ENCODE measurements at regions not wholly inside any gene's neighbourhood (a gene's known extent, or its start where the extent isn't known, plus 50 kb on each side); places are given as distances from the start of the nearest gene placed in this dataset.

DNA sequence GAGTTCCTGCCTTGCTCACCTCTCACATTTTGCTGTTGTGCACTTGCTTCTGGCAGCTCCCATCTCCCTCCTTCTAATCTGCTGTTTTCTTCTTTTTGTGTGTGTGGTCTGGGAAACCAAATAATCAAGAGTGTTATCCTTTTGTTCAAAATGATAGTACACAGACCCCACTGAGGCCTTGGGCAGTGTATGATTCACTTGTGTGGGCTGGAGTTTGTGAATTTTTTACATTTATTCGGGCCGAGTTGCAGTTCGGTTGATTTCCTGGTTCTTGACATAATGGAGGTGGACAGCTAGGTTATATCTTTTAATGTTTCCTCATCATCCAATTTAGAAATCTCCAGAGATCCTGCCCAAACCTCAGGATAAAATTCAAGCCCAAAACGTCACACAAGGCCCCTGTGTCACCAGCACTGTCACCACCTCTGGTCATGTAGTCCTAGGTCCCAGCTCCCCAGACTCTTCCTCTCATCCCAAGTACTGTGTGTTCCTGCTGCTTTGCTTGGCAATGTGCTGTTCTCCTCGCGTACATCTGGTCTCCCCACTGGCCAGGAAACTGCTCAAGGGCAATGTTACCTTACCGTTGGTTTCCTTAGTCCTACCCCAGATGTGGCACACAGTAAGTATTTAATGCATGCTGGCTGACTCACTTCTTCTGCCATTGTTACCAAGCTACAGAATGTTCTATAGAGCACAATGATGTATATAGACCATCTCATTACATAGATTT is 55.7 kb upstream of the PHACTR2 start:
- no peak for DNase-seq

DNA sequence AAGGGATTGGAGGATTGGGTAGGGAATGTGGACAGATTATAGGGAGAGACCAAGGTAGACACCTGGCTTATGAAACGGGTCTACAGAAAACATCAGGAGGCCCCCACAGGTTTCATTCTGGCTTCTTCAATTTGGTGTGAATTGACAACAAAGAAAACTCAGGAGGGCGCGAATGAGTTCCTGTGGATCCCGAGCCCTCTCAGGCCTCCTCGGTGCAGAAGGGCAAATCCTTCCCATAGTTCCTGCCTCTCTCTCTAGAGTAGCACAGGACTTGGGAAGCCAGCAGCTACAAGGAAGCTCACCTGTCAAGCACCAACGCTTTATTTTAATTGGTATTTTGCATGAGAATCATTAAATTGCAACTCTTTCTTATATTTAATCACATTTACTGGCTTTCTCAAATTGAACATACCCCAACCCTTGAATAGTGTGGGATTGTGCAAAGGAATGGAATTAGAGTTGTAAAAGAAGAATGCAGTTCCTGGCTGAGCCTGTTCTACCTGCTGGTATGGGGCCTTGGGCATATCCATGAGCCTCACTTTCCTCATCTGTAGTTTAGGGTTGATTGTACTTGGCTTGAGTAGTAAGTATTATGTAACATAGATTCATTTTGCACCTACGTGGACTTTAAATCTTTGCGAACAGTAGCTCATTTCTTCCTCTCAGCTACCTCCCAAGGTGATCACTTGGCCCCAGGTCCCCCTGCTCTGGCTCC is 56.4 kb upstream of the PHACTR2 start:
- DNase-seq, result no peak

DNA sequence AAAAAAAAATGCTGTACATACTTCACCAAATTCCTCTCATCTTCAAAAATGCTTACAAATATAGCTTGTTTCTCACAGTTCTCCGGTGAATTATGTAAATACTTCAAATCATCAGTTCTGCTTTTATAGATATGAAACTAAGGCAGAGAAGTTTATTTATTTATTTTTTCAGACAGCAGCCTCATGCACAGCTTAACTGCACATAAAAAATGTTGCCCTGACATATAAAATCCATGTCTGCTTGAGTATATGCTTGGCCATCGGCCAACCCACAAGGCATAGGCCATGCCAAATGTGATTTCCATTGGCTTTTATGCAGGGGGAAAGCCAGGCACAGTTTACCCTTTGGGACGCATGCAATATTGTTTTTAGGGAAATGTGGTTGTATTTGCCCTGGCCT is 57.3 kb upstream of the PHACTR2 start:
- DNase-seq, result no peak

DNA sequence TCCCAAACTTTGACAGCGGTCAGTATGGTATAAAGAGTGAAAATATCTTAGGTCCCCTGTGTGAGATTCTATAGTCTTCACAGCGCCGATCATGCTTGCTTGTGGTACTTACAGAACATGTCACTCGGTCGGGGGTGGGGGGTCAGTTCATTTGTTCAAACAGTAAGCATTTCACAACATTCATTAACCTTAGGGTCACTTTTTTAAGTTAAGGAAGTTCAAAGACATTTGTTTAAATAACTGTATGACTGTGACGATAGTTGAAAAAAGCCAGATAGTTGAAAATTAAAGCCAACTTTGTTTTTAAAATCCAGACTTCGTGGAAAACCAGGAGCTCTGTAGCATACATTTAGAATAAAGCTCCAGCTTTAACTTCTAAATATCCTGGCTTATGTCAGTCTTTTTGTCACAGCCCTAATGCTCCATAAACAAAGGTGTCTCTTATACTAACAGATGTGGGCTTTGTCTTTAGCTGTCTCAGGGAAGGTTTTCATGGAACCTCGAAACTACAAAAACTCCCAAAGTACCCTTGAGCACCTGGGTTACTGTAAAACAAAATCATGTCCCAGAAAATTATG is 57.9 kb upstream of the PHACTR2 start:
- DNase-seq, result no peak

DNA sequence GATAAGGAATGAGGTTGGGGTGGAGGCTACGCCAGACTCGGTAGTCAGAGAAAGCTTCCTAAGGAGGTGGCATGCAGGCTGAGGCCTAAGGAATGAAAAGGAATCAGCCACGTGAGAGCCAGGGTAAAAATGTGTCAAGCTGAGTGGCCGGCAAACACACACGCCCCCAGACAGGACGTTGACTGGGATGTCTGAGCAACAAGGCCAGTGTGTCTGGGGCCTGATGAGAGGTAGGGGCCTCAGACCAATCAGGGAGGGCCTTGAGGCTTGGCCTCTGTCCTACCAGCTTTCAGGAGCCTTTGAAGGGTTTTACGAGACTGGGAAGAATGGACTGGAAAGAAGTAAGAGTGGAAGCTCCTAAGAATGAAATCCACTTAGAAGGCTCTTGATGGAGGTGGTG is 61.0 kb upstream of the PHACTR2 start:
- no peak for DNase-seq

DNA sequence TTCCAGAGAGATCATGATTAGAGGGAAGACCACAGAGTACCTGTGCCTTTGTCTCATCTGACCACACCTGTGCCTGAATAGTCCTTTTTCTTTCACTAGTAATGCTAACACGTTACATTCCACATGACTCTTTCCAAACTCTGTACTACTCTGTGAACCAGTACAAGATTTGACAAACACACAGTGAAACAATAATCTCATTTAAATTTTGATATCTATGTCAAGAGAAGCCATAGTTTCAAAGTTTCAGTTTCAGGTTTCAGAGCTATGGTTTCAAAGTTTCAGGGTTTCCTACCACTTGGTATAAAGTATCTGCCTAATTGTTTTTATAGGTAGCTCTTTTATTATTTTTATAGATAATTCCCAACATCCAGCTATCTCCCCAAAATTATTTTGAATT is 62.0 kb upstream of the PHACTR2 start:
- DNase-seq, result no peak

DNA sequence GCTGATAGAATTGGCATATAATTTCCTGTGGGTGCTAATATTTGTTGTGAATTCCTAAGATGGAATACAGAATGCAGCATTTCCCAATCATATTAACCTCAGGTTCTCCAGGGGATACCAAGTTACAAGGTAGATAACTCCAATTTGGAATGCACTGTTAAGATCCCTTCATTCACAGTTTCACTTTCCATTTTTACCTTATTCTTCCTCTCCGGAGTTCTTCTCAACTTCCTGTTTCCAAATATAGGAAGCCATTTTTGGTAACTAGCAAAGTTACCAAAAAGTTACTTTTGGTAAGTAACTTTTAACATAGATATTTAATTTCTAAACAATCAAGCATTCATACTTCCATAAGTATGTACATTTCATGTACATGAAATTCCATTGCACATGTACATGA is 63.5 kb upstream of the PHACTR2 start:
- DNase-seq, result no peak

DNA sequence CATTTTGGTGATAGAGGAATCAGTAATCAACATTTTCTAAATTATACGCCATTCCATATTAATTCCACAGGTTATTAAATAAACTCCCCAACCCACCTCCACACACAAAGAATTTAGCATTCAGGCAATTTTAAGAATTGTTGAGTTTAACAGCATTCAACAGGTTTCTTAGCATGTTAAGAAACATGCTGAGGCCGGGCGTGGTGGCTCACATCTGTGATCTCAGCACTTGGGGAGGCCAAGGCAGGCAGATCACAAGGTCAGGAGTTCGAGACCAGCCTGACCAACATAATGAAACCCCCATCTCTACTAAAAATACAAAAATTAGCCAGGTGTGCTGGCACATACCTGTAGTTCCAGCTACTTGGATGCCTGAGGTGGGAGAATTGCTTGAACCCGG is 64.0 kb upstream of the PHACTR2 start:
- no peak for DNase-seq

DNA sequence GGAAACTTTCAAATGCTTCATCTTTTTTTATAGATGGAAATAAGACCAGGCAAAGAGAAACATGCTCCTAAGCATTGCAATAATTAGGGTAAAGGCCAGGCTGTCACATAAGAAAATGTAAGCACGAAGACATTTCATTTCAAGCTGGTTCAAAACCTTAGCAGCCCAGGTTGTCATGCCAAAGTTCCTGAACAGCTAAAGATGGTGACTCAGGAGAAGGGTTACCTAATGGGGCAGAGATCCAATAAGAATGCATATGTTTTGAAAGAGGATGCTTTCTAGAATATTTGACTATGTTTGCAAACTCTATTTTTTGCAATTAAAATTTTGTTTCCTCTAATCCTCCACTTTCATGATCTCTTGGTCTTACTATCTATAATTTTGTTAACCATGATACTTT is 65.6 kb upstream of the PHACTR2 start:
- no peak for DNase-seq

DNA sequence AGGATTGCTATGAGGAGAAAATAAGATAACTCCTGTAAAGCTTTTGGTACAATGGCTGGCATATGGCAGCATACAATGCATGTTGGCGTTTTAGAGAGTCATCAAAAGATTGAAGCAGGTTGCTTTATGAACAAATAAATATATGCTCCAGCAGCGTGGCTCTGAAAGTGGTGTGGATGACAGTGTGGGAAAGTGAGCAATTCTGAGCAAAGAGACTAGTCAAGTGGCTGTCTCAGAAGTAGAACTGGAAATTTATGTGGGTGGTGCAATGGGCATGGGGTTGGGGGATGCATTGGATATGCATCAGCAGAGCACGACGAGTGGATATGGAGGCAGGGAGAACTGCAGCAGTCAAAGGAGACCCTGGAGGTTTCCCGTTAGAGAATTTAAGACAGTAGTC is 66.2 kb upstream of the PHACTR2 start:
- no peak for DNase-seq

DNA sequence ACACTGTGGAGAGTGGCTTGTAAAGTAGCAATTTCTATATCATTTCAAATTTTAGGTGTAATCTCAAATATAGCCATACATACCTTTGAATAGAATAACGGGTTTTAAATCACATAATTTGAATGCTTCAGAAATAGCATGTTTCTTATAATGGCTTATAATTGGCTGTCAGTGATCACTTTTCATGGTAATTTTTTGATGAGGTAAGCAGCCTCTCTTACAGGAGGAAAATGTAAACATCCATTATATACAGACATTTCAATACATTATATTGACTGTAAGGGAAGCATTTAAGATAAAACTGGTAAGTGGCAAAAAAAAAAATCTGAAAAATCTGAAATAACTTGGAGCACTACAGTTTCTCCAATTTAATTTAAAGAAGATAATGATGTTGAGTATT is 67.8 kb upstream of the PHACTR2 start:
- no peak for DNase-seq

DNA sequence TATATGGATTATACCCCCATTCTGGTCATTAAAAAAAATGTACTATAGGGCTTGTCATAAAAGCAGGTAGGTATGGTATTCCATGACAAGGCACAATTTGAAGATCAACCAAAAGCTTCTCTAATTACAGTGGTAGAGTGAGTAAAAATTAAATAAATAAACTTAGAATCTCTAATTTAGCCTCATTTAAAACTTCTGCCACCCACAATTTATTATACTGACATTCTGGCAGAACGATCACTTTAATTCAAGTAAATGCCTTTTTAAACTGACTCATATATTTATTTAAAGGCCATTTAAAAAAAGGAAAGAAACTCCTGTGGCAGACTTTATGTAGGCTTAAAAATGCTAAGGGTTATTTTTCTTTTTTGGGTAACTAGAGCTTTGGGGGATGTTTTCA is 68.3 kb upstream of the PHACTR2 start:
- no peak for DNase-seq

DNA sequence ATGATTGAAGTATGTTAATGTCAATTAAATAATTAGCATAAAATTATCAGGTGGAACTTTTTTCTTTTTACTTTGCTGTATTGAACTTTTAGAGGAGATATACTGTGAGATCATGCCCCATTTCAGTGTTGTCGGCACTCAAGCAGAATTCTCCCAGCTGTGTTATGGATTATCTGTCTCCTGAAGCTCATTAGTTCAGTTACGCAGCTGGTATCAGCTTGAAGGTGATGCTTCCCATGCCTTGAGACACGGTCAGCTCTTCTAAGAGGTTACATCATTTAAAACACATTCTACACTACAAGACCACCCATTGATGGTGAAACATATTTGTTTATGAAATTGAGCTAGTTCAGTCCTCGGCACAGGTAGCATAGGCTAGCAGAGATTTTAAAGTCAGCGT is 68.9 kb upstream of the PHACTR2 start:
- no peak for DNase-seq

DNA sequence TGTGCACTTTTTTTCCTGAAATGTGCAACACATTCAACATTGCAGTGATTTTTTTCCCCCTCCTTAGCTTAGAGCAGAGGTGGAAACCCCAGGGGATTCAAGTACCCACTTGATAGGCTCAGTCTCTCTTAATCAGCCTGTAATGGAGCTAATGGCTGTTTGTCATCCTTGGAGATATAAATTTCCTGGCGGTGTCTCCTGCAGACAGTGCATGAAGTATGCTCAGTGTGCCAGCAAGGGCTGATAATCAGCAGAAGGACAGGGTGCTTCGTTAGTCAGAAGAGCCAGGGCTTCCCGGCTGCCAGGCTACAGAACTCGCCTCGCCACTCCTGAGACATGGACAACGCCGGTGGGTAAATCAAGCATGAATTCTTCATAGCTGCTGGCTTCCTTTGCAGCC is 69.8 kb upstream of the PHACTR2 start:
- no peak for DNase-seq

DNA sequence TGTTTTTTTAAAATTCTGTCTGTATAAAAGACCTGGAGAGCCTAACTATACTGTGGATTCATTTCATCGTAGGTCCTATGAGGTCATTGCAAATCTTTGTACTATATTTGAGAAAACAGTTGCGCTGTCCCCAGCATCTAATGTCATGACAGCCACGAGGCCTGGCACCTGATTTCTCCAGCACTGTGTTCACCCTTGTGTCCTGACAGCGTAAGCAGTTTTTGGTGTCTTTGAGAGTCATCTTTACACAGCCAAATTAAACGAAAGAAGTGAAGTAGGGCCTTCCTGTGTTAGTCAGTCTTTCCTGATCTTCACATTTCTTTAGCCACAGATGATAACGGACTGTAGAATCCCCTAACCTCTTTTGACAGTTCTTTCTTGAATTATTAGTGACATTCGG is 70.6 kb upstream of the PHACTR2 start:
- no peak for DNase-seq

DNA sequence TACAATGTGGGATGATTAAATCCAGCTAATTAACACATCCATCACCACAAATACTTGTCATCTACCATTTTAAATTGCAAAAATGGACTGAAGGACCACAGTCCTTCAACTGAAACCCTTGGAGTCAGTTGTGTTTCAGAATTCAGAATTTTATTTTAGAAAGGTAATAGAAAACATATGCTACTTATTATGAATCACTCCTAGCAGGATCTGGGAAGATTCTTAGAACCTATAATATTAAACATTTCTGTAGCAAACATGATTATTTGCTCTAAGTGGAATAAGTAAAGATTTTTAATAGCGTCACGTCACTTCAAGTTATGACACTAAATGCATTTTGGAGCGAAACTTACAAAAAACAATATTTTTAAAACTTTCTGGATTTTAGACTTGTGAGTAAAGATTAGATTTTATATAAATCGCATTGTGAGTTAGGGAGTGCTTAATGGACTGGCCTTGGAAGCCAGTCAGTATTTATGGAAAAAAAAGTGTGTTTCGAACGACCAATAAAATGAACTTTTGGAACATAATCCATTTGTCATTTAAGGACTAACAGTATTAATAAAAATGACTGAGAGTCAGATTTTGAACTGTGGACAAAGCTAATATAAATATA is 71.8 kb upstream of the PHACTR2 start:
- DNase-seq, result no peak

DNA sequence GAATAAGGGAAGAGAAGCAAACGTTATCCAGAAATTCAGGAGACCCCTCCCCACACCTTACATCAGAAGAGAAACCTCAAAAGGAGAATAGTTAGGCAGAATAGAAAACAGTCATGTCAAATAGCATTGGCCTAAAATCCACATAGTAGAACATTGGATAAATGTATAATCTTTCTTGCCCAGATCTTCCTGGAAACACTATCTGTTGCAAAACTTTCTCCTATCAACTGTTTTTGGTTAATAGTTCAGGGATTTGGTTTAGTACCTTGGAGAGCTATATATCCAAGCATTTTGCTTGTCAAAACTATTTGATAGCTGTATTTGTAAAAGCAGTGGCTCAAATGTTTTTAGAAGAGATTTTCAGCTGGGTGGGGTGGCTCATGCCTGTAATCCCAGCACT is 74.3 kb upstream of the PHACTR2 start:
- DNase-seq, result no peak

DNA sequence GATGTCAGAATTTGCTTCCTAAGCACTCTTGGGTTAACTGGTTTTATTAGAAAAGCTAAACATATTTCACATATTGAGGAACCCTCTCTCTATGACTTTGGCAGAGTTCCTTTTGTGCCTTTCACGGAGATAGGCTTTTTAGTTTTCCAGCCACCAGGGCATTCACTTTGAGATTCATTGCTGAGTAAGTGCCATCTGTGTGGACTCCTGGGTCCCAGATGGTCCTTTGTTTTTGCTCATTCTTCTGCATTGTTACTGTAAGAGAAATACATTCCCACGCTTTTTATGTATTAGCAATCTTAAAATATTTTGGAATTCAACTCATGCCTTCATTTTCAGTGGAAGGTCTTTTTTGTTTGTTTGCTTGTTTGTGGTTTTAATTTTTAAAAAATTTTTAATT is 76.3 kb upstream of the PHACTR2 start:
- no peak for DNase-seq

DNA sequence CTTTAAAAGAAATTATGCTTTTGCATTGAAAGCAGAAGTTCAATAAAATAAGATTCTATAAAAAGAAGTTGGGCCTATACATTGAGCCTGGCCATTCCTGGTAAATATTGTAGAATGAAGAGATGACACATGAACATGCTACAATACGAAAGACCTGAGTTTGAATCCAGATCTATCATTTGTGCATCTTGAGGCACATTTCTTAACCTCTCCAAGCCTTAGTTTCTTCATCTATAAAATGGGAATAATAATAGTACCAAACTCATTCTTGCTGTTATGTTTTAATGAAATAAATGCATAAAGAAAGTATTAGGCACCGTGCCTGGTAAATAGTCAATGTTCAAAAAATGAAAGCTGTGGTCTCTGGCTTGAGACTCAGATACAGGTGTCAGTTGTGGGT is 76.9 kb upstream of the PHACTR2 start:
- no peak for DNase-seq

DNA sequence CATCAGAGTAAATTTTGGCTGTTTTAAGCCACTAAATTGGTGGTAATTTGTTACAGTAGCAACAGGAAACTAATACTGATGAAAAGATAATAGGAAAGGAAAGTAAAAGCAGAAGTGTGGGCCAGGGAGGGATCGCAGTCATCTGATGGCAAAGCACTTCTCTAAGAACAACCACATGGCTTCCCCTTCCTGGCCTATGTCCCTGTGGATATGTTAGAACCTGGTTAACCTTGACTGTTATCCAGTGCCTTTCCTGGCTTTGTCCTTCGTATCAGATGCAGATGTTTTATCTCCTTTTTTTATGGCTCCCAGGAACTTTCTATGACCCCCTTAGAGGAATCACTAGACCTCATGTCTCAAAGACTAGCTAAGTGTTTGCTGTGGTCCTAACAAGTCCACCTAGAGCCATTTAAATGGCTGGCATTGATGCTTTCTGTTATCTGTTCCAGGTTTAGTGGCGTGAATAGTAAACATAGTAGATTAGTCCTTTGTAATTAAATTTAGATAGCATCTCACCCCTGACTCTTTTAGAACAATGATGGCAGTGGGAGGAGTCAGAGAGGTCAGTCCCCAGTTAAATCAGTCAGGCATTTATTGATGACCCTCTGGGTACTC is 79.2 kb upstream of the PHACTR2 start:
- peak; percentile 8 to 43 for DNase-seq

DNA sequence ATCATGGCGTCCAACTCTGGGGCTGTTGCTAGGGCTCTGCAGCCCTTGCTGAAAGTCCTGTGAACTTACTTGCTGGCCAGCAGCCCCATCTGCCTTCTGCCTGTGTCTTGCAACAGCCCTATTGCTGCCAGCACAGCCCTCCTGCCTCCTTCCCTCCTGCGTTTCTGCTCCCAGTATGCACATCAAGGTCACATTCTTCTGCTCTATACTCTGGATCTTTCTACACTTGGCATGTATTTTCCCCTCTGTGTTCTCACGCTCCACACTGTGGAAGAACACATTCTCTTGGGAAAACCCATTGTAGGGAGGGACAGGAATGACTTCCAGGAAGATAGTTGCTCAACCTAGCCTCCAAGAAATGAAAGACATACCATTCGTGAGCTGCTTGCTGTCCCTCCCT is 80.9 kb upstream of the PHACTR2 start:
- no peak for DNase-seq

DNA sequence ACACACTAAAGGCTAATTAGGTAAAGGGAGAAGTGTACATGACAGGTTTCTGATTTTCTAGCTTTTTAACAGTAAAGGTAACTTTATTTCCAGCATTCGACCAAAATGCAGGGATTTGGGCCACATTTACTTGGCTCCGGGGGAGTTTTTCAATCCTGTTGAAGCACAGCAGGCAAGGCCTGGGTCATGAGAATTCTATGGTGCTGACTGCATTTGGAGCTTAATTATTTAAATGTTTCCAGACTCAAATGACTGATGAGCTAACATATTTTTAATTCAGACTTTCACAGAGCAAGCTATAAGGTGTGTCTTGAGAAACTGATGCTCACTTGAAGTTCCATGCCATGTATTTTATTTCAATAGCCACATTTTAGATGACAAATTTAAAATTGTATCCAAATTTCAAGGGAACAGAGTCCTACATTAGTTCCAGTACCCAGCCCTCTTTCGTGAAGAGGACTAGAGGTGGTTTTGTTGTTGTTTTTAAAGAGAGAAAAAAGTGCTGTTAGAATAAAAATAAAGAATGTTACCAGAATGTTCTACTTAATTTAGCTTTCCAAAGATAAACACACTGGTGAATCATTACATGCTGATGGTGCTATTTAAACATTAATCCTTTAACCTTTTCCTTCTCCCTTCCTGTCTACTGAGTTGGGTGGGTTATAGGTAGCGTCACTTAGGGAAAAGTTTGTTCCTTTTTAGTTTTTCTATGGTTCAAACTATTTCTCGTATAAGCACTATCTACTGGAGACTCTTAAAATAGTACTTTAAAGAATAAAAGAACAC is 82.3 kb upstream of the PHACTR2 start:
- DNase-seq, result no peak

DNA sequence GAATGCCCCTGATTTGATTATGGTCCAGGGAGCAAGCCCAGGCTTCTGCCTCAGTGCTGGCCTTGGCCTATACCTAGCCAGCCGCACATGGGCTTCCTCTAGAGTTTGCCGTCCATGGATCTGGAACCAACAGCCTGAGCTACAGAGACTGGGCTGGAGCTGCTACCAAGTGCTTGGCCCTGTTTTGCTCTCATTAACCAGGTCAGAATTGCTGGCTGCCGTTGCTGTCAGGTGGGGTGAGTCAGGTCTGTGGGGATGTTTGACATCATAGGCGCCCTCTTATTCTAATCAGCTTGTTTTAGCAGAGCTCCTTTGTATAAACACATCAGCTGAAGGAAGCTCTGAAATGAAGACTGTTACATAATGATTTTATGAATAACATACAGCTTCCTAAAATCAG is 83.1 kb upstream of the PHACTR2 start:
- DNase-seq, result no peak

All from CD4-positive, alpha-beta T cell treated with Interleukin-1 beta for 1 hour (primary cell).